HG03039 (cell line): ENCODE measurements at regions not wholly inside any gene's neighbourhood (a gene's known extent, or its start where the extent isn't known, plus 50 kb on each side); places are given as distances from the start of the nearest gene placed in this dataset.

Experiments used
- ATAC-seq: cut with Tn5 transposase; IDR thresholded peaks from one replicate; pipeline ENCODE4 v1.9.1; 2021; ENCODE audit warnings: mild to moderate bottlenecking, moderate library complexity; ENCODE audit not compliant: unreplicated experiment

- no peak for ATAC-seq
Observed at GRCh38 chr7:15870347-15870746, 183.9 kb upstream of the MEOX2 start.

- no peak for ATAC-seq
Observed at GRCh38 chr7:15867441-15867840, 181.0 kb upstream of the MEOX2 start.

GRCh38 chr7:15866753-15867152 lies 180.3 kb upstream of the MEOX2 start:
- ATAC-seq = no peak

GRCh38 chr7:15864626-15864991 lies 178.1 kb upstream of the MEOX2 start:
- ATAC-seq = no peak

- no peak for ATAC-seq
Observed at GRCh38 chr7:15863951-15864625, 177.6 kb upstream of the MEOX2 start.

GRCh38 chr7:15862781-15863165 lies 176.3 kb upstream of the MEOX2 start:
- ATAC-seq = no peak

- ATAC-seq = no peak
Observed at GRCh38 chr7:15862016-15862780, 175.7 kb upstream of the MEOX2 start.

- no peak for ATAC-seq
Observed at GRCh38 chr7:15860264-15860949, 173.9 kb upstream of the MEOX2 start.

- no peak for ATAC-seq
Observed at GRCh38 chr7:15857026-15857425, 170.5 kb upstream of the MEOX2 start.

GRCh38 chr7:15856311-15856710 lies 169.8 kb upstream of the MEOX2 start:
- no peak for ATAC-seq

- no peak for ATAC-seq
Observed at GRCh38 chr7:15855525-15856109, 169.1 kb upstream of the MEOX2 start.

GRCh38 chr7:15854841-15855524 lies 168.5 kb upstream of the MEOX2 start:
- no peak for ATAC-seq

- ATAC-seq = no peak
Observed at GRCh38 chr7:15853832-15854470, 167.5 kb upstream of the MEOX2 start.

GRCh38 chr7:15851201-15851600 lies 164.7 kb upstream of the MEOX2 start:
- ATAC-seq = no peak

GRCh38 chr7:15848901-15849300 lies 162.4 kb upstream of the MEOX2 start:
- ATAC-seq = no peak

GRCh38 chr7:15848362-15848761 lies 161.9 kb upstream of the MEOX2 start:
- no peak for ATAC-seq

GRCh38 chr7:15845868-15846267 lies 159.4 kb upstream of the MEOX2 start:
- ATAC-seq = no peak

- no peak for ATAC-seq
Observed at GRCh38 chr7:15845461-15845860, 159.0 kb upstream of the MEOX2 start.

- ATAC-seq = no peak
Observed at GRCh38 chr7:15839416-15840100, 153.1 kb upstream of the MEOX2 start.

- ATAC-seq = no peak
Observed at GRCh38 chr7:15838265-15838664, 151.8 kb upstream of the MEOX2 start.
